ENCODE measurements at regions not wholly inside any gene's neighbourhood (a gene's known extent, or its start where the extent isn't known, plus 50 kb on each side); places are given as distances from the start of the nearest gene placed in this dataset.

GRCh38 chr16:6775712-6776111 is 556.9 kb upstream of the RBFOX1 start:
- TF ChIP-seq TAF1 (IDR thresholded peaks at IDR 0.05; ENCODE audit: low read depth): no peak
- no peak for TF ChIP-seq EGR1 (IDR thresholded peaks at IDR 0.05)
- TF ChIP-seq, protein P1, sequence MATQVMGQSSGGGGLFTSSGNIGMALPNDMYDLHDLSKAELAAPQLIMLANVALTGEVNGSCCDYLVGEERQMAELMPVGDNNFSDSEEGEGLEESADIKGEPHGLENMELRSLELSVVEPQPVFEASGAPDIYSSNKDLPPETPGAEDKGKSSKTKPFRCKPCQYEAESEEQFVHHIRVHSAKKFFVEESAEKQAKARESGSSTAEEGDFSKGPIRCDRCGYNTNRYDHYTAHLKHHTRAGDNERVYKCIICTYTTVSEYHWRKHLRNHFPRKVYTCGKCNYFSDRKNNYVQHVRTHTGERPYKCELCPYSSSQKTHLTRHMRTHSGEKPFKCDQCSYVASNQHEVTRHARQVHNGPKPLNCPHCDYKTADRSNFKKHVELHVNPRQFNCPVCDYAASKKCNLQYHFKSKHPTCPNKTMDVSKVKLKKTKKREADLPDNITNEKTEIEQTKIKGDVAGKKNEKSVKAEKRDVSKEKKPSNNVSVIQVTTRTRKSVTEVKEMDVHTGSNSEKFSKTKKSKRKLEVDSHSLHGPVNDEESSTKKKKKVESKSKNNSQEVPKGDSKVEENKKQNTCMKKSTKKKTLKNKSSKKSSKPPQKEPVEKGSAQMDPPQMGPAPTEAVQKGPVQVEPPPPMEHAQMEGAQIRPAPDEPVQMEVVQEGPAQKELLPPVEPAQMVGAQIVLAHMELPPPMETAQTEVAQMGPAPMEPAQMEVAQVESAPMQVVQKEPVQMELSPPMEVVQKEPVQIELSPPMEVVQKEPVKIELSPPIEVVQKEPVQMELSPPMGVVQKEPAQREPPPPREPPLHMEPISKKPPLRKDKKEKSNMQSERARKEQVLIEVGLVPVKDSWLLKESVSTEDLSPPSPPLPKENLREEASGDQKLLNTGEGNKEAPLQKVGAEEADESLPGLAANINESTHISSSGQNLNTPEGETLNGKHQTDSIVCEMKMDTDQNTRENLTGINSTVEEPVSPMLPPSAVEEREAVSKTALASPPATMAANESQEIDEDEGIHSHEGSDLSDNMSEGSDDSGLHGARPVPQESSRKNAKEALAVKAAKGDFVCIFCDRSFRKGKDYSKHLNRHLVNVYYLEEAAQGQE (IDR thresholded peaks at IDR 0.05; ENCODE audit: low read depth): no peak
- TF ChIP-seq, protein P2, sequence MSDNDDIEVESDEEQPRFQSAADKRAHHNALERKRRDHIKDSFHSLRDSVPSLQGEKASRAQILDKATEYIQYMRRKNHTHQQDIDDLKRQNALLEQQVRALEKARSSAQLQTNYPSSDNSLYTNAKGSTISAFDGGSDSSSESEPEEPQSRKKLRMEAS (IDR thresholded peaks at IDR 0.05): no peak
- no peak for TF ChIP-seq EP300 (IDR thresholded peaks at IDR 0.05; ENCODE audit: borderline replicate concordance)
- no peak for TF ChIP-seq CEBPB (IDR thresholded peaks at IDR 0.05)
- no peak for TF ChIP-seq NFIC (IDR thresholded peaks at IDR 0.05)
- no peak for TF ChIP-seq FOXM1 (IDR thresholded peaks at IDR 0.05; ENCODE audit: borderline replicate concordance, low read depth)
- no peak for TF ChIP-seq CREB1 (IDR thresholded peaks at IDR 0.05; ENCODE audit: low read depth)
- TF ChIP-seq TCF12 (IDR thresholded peaks at IDR 0.05; ENCODE audit: low read depth): no peak
- no peak for TF ChIP-seq YY1 (IDR thresholded peaks at IDR 0.05; ENCODE audit: low read depth)
- TF ChIP-seq ZBTB7A (IDR thresholded peaks at IDR 0.05; ENCODE audit: low read depth): no peak
- TF ChIP-seq, protein P3, sequence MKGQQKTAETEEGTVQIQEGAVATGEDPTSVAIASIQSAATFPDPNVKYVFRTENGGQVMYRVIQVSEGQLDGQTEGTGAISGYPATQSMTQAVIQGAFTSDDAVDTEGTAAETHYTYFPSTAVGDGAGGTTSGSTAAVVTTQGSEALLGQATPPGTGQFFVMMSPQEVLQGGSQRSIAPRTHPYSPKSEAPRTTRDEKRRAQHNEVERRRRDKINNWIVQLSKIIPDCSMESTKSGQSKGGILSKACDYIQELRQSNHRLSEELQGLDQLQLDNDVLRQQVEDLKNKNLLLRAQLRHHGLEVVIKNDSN (IDR thresholded peaks at IDR 0.05): no peak

All from Ishikawa (cell line).